DOHH2 (cell line): ENCODE measurements at regions not wholly inside any gene's neighbourhood (a gene's known extent, or its start where the extent isn't known, plus 50 kb on each side); places are given as distances from the start of the nearest gene placed in this dataset.

ENCODE experiments used
- H3F3A ChIP-seq: fragments of 200-600 bp; sonication (generic), shearing (Covaris generic); 2 replicates; pipeline ENCODE4 v1.6.0; 2016; ENCODE audit warnings: antibody characterized with exemption, mild to moderate bottlenecking; ENCODE audit not compliant: control insufficient read depth, insufficient read depth
- H3K27ac ChIP-seq: fragments of 200-600 bp; sonication (generic); 2 replicates; pipeline ENCODE4 v1.5.1; 2014; ENCODE audit warnings: low read depth, mild to moderate bottlenecking, low read length, moderate library complexity
- H3K27me3 ChIP-seq: fragments of 200-600 bp; sonication (generic); 2 replicates; pipeline ENCODE4 v1.6.1; 2014; ENCODE audit warnings: mild to moderate bottlenecking, low read length, mixed read lengths; ENCODE audit not compliant: control insufficient read depth
- H3K36me3 ChIP-seq: fragments of 200-600 bp; sonication (generic); 2 replicates; pipeline ENCODE4 v1.6.1; 2014; ENCODE audit warnings: mild to moderate bottlenecking, low read length, moderate library complexity, mixed read lengths; ENCODE audit not compliant: control insufficient read depth
- H3K4me1 ChIP-seq: fragments of 200-600 bp; sonication (generic); 2 replicates; pipeline ENCODE4 v1.6.1; 2014; ENCODE audit warnings: mild to moderate bottlenecking, low read length, mixed read lengths; ENCODE audit not compliant: control insufficient read depth
- H3K4me2 ChIP-seq: fragments of 200-600 bp; sonication (generic); 2 replicates; pipeline ENCODE4 v1.6.0; 2014; ENCODE audit warnings: mild to moderate bottlenecking, low read length, moderate library complexity
- H3K4me3 ChIP-seq: fragments of 200-600 bp; sonication (generic); 2 replicates; pipeline ENCODE4 v1.5.1; 2014; ENCODE audit warnings: mild to moderate bottlenecking, low read length, mixed read lengths
- H3K79me2 ChIP-seq: fragments of 200-600 bp; sonication (generic); 2 replicates; pipeline ENCODE4 v1.6.1; 2014; ENCODE audit warnings: mild to moderate bottlenecking, low read length, mixed read lengths; ENCODE audit not compliant: control insufficient read depth
- H3K9me2 ChIP-seq: fragments of 200-600 bp; sonication (generic); replicated peaks from 2 replicates; pipeline ENCODE4 v1.6.1; 2014; ENCODE audit warnings: mild to moderate bottlenecking, low read length, mixed read lengths; ENCODE audit not compliant: control insufficient read depth
- H3K9me3 ChIP-seq: fragments of 200-600 bp; sonication (generic); 2 replicates; pipeline ENCODE4 v1.6.1; 2014; ENCODE audit warnings: antibody characterized with exemption, low read length, mixed read lengths; ENCODE audit not compliant: control insufficient read depth, insufficient read depth
- H4K20me1 ChIP-seq: fragments of 200-600 bp; sonication (generic); 2 replicates; pipeline ENCODE4 v1.6.0; 2014; ENCODE audit warnings: low read depth, mild to moderate bottlenecking, antibody characterized with exemption, low read length, moderate library complexity; ENCODE audit not compliant: control insufficient read depth, insufficient read depth
- CTCF ChIP-seq: fragments of 200-600 bp; sonication (generic); IDR thresholded peaks from one replicate; pipeline ENCODE4 v1.5.1; 2014; ENCODE audit warnings: antibody characterized with exemption, mild to moderate bottlenecking, low read depth, low read length; ENCODE audit not compliant: poor library complexity, severe bottlenecking
- EZH2phosphoT487 ChIP-seq: fragments of 200-600 bp; sonication (generic); IDR thresholded peaks from 2 replicates; pipeline ENCODE4 v1.6.1; 2017; ENCODE audit warnings: borderline replicate concordance, mild to moderate bottlenecking, antibody characterized with exemption, low read length, moderate library complexity, mixed read lengths

DNA sequence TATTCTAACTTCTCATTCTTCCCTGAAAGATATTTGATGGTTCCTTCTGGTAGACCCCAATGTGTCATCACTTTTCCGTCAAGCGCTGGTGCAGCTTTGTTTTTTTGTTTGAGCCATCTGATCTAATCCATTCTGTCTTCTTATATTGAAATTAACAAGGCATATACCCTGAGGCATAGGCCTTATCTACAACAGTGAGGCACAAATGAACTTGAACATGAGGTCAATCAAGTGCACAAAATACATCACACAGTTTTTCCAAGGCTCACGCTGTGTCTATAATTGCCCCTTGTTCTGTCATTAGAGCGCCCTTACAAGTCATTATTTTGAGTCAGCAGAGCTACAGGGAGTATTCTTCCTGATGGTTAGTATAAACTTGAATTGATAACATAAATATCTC lies 406.6 kb downstream of the MAT2B start:
- H3K27me3 ChIP-seq = no peaks in the 10 kb centered on the region
- TF ChIP-seq CTCF = no peak

DNA sequence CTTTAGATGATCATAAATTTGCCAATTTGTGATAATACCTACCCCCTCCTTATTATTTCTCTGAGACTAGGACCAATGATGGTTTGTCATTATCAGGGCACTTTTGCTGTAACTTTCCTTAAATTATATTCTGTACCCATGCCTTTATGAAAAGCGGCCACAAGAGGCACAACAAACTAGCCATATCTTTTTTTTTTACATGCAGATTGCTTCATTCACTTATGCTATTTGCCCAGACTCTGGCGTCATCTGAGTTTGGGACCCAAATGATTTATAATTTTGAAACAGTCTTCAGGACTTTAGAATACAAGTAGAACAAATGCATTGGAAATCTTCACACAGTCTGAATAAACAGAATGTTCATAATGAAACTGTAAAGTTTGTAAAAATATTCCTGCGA lies 408.1 kb downstream of the MAT2B start:
- peaks cover 5% of the 10 kb centered on the region; the same call in 1 of the 2 replicates for H3K36me3 ChIP-seq
- H3K4me1 ChIP-seq = peaks cover 61% of the 10 kb centered on the region
- no peak overlapping the region for H3K4me2 ChIP-seq
- H3F3A ChIP-seq = peaks cover 15% of the 10 kb centered on the region; the same call in 1 of the 2 replicates
- no peaks in the 10 kb centered on the region for H4K20me1 ChIP-seq
- H3K4me3 ChIP-seq = no peak overlapping the region
- no peaks in the 10 kb centered on the region for H3K79me2 ChIP-seq
- H3K9me3 ChIP-seq = no peaks in the 10 kb centered on the region; the same call in 1 of the 2 replicates
- H3K27ac ChIP-seq = no peak overlapping the region
- TF ChIP-seq EZH2phosphoT487 (no peak), CTCF (peak; percentile 47)
- no peaks in the 10 kb centered on the region for H3K27me3 ChIP-seq
- H3K9me2 ChIP-seq = no peaks in the 10 kb centered on the region

More for the DNA sequence above, 406.6 kb downstream of the MAT2B start:
- Histone ChIP-seq H3F3A (peaks cover 15% of the 10 kb centered on the region; the same call in 1 of the 2 replicates), H3K4me1 (peaks cover 67% of the 10 kb centered on the region), H3K9me2 (no peaks in the 10 kb centered on the region), H3K36me3 (peaks cover 5% of the 10 kb centered on the region; the same call in 1 of the 2 replicates), H3K4me3 (no peak overlapping the region), H3K79me2 (no peaks in the 10 kb centered on the region), H3K4me2 (no peak overlapping the region), H3K9me3 (no peaks in the 10 kb centered on the region), H4K20me1 (no peaks in the 10 kb centered on the region), H3K27ac (no peak overlapping the region)

- Histone ChIP-seq H3F3A (peaks cover 15% of the 10 kb centered on the region; the same call in 1 of the 2 replicates), H3K27ac (peak overlapping the region; percentile 91), H3K9me3 (peaks cover 2% of the 10 kb centered on the region), H3K27me3 (no peaks in the 10 kb centered on the region), H3K4me3 (peak overlapping the region; percentile 68), H3K36me3 (peaks cover 5% of the 10 kb centered on the region; the same call in 1 of the 2 replicates), H3K4me2 (peak overlapping the region; percentile 92), H3K4me1 (peaks cover 52% of the 10 kb centered on the region), H4K20me1 (no peaks in the 10 kb centered on the region), H3K9me2 (no peaks in the 10 kb centered on the region), H3K79me2 (no peaks in the 10 kb centered on the region)
- TF ChIP-seq CTCF (no peak), EZH2phosphoT487 (no peak)
These were observed 409.5 kb downstream of the MAT2B start for GRCh38 chr5:163914910-163915309.
